HUDEP-2 (cell line): ENCODE measurements at regions not wholly inside any gene's neighbourhood (a gene's known extent, or its start where the extent isn't known, plus 50 kb on each side); places are given as distances from the start of the nearest gene placed in this dataset.

ENCODE experiments used
- DNase-seq, 76 experiments: peaks; one replicate each; lab custom pipeline; 2025; ENCODE audit not compliant: unreplicated experiment in 76 of 76; lab: John Stamatoyannopoulos, UW

DNA sequence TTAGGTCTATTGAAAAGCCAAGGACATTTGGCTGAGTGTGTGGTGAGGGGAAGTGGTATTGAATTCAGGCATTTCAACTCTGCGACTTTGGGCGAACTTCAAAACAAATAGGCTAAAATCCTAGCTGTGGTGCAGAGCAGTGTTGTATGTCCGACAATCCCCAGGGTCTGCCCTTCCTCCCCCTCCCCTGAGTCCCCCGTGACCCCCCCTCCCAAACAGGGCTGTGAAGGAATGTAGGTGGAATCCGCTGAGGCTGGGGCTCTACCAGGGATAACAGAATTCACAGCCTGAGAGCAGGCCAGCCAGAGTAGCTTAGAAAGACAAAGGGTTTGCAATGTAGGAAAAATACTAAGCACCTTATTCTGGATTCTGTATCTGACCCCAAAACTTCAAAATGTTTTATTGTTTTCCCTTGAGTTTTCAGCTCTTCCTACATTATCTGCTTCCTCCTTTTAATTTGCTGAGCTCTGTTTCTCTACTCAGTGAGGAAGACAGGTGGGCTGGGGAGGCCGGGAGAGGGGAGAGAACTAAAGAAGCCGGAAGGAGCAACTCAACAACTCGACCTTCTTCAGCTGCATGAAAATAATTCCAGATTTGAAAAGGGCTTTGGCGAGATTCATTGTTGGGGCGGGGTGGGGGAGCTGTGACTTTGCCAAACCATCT, 315.2 kb downstream of the BLID start:
- no peak for DNase-seq

DNA sequence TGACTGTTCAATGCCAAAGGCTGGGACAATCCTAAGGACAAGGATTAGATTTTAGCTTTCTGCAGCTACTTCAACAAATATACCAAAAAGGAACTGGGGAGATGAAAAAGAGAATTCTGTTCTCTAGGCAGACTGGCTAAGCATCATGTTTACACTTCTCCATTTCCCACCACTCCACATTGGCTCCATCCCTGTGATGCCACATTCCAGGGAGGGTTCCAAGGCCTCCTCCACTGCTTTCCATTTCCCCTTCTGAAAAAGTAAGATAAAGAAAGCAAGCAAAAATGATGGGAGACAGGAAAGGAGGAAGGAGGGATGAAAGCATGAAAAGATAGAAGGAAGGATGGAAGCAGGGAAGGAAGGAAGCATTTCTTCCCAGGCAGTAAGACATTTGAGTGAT, 315.8 kb downstream of the BLID start:
- DNase-seq: no peak

DNA sequence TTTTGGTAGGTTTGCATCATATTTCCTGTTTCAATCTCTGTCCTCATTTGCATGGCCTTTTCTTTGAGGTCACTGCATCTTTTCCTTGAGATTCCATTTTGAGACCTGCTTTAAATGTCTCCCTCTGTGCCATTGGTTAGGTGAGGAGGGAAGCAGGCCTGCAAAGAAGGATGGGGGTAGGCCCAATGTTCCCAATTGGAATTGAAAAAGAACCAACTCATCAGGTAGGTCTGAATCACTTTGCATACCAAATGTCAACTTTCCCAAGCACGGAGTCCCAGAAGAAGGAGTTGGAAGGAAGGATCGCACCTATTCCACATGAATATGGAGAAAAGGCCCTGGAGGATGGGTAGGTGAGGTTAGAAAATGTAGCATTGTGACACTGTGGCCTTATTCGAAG, 318.5 kb downstream of the BLID start:
- DNase-seq: no peak

DNA sequence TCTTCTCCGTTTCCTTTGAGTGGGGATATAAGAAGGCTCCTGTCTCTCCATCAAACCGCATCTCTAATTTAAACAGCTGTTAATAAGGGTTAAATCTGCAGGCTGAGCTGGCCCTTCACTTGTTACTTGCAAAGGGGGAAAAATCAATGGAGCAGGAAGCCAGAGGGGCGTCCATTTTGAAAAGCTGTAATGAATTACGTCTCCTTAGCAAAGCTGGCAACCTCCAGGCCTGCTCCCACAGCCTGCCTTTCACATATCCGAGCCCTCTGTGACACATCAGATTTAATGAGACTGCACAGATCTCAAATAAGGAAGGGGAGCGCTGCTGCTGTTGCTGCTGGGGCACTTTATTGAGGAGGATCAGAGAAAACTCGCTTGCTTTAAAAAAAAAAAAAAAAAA, 320.8 kb downstream of the BLID start:
- no peak for DNase-seq

DNA sequence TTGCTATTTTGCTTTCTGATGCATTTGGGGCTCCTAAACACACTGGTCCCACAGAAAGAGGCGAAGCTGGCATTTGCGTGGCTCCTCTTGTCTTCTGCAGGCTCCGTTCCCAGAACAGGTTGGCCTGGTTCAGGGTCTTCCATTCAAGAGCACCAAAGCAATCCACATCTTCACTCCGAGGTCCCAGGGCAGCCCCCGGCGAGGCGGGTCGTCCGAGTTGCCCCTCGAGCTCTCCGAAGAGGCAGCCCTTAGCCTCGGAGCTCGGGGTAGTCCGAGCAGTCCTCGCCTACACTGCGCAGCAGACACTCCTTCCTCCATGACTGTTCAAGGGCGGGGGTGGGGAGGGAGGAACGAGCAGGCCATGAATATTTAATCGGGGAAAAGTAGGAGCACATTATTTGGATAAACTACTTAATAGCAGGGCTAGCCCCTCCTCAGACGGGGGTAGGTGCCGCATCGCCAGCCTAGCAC, 321.3 kb downstream of the BLID start:
- no peak for DNase-seq

DNA sequence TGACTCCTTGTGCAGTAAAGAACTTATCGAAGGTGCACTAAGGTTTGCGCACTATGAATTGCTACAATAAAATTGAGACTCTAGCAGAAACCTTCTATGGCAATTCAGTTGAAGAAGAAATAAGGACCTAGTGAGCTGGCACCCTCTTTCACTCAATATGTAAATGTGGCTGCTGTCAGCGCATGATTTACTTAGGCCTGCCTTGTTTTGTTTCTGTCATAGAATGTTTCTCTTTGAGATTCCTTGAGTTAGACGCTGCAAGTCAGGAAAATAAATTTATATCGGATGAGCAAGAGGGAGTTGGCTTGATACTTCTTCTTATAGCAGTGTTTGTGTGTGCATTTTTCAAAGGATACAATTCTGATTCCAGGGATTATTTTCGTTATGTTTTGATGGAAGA, 322.1 kb downstream of the BLID start:
- no peak for DNase-seq

DNA sequence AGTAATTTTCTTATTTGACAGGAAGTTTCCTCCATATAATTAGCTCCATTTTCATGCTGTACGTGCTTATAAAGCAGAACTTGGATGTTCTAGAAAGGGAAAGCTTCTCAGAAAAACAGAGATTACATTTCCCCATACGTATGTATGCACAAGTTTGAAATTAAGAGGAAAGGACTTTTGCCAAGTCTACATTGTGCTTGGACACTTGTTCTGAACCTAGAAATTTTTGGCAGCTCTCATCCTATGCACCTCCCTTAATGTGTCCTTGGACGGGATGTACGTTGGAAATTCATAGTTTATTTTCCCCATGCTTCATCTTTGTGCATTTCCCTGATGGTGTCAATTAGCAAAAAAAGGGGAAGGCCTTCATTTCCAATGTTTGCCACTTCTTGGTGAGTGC, 322.7 kb downstream of the BLID start:
- DNase-seq: no peak

DNA sequence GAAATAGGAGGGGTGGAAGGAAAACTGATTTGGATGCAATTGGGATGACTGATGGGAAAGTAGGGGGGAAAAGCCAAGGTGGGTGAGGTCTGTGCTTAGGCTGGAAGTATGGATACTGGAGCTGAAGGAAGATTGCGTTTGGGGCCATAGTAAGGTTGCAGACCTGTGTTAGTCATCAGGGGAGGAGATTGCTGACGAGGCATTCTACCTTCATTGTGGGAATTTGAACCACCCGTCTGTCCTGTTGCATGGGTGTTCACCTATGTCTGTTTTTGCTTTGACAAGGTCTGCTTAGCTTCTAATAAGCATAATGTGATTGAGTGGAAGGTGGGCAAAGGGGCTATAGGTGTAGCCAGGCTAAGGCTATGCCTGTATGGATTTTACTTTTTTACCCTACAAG, 323.8 kb downstream of the BLID start:
- DNase-seq: no peak

DNA sequence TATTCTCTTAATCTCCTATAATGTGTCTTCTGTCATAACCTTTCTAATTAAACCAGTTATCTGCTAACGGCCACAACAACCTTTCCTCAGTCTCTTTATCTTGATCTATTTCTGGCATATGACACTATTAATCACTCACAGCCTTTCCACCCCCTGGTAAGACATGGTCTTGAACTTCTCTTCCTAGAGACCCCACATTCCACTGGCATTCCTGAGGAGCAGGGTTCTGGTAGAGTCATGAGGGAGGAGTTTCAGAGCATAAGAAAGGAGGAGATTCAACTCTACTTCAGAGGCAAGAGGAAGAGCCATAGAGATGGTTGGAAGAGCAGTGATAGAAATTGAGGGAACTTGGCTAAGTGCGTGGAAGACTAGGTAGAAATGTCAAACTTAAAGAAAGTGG, 325.6 kb downstream of the BLID start:
- DNase-seq: no peak

DNA sequence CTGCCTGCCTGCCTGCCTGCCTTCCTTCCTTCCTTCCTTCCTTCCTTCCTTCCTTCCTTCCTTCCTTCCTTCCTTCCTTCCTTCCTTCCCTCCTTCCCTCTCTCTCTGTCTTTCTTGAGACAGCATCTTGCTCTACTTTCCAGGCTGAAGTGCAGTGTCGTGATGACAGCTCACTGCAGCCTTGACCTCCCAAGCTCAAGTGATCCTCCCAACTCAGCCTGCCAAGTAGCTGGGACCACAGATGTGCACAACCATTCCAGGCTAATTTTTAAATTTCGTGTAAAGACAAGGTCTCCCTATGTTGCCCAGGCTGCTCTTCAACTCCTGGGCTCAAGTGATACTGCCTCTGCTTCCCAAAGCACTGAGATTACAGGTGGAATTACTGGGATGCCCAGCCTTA, 328.2 kb upstream of the SORL1-AS1 start:
- no peak for DNase-seq

DNA sequence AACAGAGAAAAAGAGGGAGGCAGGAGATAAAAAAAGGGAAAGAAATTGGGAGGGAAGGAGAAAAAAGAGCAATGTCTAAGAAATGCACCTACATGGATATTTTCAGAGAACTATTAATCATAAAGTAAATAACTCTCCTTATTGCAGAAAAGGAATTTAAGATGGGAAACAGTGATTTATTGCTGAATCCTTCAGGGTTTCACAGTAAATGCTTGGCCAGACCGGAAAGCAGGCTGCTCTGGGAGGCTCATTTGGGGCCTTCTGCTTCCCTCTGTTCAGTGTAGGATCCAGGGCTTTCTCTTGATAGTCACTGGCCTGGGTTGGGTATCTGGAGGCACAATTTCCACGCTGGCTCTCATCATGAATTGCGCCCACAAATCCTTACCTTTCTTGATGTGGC, 324.3 kb upstream of the SORL1-AS1 start:
- no peak for DNase-seq

DNA sequence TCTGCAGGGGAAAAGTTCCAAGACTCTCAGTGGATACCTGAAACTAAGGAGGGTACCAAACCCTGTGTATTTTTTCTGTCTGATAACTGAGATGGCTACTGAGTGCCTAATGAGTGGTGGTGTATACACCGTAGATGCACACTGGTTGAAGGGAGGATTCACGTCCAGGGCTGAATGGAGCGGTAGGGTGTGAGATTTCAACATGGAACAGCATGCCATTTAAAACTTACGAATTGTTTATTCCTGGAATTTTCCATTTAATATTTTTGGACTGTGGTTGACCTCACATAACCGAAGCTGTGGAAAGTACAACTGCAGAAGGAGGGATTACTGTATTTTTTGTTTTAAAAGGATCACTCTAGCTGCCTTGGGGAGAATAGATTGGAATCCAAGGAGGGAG, 322.5 kb upstream of the SORL1-AS1 start:
- DNase-seq: no peak

DNA sequence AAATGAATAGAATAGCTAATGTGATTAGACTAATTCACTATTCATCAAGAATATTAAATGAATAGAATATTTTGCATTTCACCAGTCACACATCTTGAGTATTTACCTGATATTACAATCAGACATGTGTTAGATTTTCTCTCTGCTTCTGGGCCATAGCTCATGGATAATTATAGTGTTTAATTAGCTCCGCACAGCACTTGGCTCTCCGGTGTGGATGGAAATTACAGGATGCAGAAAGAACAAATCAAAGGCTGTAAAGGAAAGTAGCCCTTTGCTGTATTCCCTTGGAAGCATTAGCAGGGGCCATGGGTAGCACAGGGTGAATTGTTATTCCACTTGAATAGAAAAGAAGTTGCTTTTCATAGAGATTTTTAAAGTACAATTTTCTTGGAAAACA, 320.3 kb upstream of the SORL1-AS1 start:
- DNase-seq: no peak

DNA sequence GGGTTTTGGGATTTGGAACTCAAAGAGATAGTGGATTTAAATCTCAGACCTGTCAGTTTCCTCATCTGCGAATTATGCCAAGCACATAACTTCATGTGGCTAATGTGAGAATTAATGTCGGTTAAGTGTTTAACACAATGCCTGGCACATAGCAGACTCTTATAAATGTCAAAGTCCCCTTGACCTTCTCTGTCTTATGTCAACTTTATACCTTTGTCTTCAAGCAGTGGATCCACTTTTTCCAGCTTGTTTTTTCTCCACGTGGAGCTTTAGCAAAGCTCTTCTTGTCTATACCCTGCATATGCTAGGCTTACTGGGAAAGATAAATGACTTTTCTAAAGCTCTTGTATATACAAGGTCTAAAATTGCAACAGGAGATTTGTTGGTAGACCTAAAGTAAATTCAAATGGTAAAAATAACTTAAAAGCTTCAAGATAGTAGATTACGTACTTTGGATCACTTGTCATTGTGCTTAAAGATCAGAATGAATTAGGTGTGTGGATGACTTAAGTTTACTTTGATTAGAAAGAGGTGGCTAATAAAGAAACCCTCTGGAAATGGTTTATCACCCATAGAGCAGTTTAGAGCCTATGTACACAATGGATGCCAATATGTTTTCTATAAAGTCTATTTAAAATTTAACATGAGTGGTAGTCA, 318.3 kb upstream of the SORL1-AS1 start:
- DNase-seq: no peak

DNA sequence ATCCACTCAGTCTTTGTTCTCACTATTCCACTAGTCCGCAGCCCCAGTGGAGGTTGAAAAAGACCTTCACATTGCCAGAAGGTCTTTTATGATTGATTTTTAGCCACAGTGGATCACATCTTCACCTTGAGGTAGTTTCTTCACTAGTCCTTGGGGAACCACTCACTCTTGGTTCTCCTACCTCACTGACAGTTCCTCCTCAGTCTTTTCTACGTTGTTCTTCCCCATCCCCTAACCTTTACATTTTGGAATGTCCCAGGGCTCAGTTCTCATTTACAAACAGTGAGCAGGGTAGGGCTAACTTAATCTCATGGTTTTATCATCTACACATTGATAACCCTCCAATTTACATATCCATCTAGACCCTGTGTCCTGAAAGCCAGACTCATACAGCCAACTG, 316.4 kb upstream of the SORL1-AS1 start:
- no peak for DNase-seq

DNA sequence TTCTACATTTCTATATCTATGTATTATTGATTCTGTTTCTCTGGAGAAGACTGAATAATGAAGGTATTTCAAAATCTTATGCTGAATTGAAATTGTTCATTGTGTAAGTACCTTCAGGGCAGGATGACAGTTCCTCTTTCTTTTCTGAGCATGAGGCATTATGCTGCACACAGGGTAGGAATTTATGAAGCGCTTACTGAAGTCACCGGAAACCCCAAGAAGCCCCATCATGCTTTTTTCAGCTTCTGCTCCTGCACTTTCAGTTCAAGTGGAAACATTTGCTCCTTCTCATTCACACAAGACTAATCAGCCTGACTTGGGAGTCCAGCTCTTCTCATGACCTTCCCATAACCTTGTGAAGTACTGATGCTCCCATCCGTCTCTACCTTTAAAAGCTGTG, 314.7 kb upstream of the SORL1-AS1 start:
- DNase-seq: no peak

DNA sequence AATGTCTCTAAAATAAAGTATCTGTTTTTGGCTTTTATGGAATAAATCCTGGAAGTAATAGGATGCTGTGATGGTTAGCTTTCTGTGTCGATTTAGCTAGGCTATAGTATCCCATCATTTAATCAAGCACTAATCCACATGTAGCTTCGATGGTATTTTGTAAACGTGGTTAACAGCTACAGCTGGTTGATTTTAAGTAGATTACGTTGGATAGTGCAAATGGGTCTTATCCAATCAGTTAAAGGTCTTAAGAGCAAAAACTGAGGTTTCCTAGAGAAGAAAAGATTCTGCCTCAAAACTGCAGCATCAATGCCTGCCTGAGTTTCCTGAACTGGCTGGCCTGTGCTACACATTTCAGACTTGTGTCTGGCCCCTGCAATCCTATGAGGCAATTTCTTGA, 314.2 kb upstream of the SORL1-AS1 start:
- DNase-seq: no peak

DNA sequence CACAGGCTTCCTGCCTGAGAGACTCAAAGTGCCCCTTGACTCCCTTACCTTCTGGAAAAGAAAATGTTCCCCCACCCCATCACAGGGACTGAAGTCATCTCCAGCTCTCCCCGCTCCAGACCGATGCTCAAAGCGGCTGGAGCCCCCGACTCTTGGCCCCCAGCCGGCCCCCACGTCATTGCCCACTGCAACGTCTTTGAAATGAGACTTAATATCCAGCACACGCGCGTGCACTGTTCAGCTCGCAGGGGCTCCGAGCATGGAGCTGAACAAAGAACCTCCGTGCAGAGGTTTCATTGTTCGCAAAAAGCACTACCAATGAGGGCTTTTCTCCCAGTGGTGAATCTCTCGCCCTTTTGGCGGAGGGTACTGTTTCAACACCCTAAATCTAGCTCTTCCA, 313.4 kb upstream of the SORL1-AS1 start:
- DNase-seq: no peak

DNA sequence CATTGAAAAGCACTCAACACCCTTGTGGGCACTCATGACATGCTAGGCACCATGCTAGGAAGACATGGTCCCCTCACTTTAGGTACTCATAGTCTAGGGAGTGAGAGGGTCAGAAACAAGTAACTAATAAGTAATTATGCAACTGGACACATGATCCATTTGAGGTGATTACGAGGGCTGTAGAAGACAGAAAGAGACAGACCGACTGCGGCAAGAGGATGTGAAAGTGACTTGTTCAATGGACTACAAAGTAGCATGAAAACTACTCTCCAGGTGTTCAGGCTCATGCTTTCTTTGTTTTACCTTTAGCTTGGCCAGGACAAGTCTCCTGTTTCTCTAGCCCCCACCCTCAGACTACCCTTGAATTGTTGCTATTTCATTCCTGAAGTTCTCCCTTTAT, 310.8 kb upstream of the SORL1-AS1 start:
- DNase-seq: no peak

DNA sequence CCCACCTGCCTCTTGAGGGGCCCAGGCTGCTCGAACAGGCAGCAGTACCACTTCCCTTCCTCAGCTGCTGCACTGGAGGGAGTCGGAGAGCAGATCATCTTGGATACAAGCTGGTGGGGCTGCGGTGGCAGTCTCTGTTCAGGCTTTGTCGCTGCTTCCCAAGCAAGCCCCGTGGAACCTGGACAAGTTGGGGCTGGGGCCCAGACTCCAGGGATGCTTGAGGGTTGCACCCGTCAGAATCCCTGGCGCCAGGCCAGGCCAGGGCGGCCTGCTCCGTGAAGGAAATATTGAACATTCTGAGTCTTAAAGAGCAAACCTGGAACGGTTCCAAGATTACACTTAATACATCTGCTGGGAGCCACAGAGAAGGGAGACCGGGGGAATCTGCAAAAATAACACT, 310.1 kb upstream of the SORL1-AS1 start:
- DNase-seq: no peak

DNA sequence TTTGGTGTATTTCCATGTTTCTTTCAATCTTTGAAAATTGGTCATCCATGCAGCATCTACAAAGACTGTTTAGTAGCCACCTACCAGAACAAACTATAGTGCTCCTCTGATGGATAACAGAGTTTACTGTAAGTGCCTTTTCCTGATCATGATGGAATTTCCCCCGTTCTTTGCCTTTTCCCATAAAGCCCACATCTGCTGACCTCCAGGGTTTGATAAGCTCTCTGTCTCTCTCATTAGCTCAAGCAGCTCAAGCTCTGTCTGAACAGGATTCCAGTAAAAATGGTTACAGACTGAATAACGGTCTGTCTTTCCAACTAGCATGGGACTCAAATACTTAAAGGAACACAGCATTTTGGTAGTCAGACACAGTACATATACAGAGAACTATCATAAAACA, 308.4 kb upstream of the SORL1-AS1 start:
- DNase-seq: no peak

DNA sequence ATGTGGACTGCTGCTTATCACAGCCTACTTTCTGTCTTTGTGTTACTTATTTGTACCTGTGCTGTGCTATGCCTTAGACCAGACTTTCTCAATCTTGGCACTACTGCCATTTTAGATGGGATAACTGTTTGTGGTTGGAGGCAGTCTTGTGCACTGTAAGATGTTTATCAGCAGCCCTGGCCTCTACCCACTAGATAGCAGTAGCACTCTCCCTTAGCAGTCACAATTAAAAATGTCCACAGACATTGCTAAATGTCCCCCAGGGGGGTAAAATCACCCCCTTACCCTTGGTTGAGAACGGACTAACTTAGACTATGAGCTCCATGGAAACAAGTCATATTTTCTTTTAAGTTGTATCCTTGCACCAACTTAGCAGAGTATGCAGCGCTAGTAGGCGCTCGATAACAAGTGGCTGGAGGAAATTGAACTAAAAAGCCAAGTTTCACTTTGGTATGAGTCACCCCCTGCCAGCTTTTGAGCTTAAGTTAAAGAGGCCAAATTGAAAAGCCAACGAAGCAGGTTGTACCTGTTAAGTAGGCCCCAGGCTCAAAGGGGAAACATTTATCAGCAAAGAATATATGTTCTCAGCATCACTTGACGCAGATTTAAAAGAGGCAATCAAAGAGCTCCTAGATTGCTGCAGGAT, 304.8 kb upstream of the SORL1-AS1 start:
- DNase-seq: no peak
